ENCODE measurements at regions not wholly inside any gene's neighbourhood (a gene's known extent, or its start where the extent isn't known, plus 50 kb on each side); places are given as distances from the start of the nearest gene placed in this dataset.

- no peak for DNase-seq
- no peaks in the 10 kb centered on the region for H3K4me1 Mint-ChIP-seq (ENCODE audit: low read depth)
- no peaks in the 10 kb centered on the region for H3K36me3 Mint-ChIP-seq (ENCODE audit: low read depth)
- H3K27me3 Mint-ChIP-seq (ENCODE audit: low read depth) = no peaks in the 10 kb centered on the region
- CTCF ChIA-PET = interaction anchor here (0.5 kb wide), 1 partner anchor 827 kb away, joined by 3 read pairs; no protein-coding TSS in a partner anchor
- H3K9me3 Mint-ChIP-seq = peaks cover 9% of the 10 kb centered on the region
- H3K27ac Mint-ChIP-seq = no peak overlapping the region
- intact Hi-C loops (cut with micrococcal nuclease) = no loop called here
- no peak overlapping the region for H3K4me3 Mint-ChIP-seq
Observed at GRCh38 chr9:23160952-23161469, 665.0 kb downstream of the ELAVL2 start.

- no peak for DNase-seq
- no peaks in the 10 kb centered on the region for H3K36me3 Mint-ChIP-seq (ENCODE audit: low read depth)
- no peak overlapping the region for H3K27ac Mint-ChIP-seq
- intact Hi-C loops (cut with micrococcal nuclease) = no loop called here
- H3K4me1 Mint-ChIP-seq (ENCODE audit: low read depth) = no peaks in the 10 kb centered on the region
- no peaks in the 10 kb centered on the region for H3K27me3 Mint-ChIP-seq (ENCODE audit: low read depth)
- peaks cover 9% of the 10 kb centered on the region for H3K9me3 Mint-ChIP-seq
- CTCF ChIA-PET = no interaction called here
- H3K4me3 Mint-ChIP-seq = no peak overlapping the region
Observed at GRCh38 chr9:23162789-23163188, 663.3 kb downstream of the ELAVL2 start.

GRCh38 chr9:23171479-23171878 is 654.6 kb downstream of the ELAVL2 start:
- H3K27me3 Mint-ChIP-seq (ENCODE audit: low read depth) = no peaks in the 10 kb centered on the region
- no peak overlapping the region for H3K27ac Mint-ChIP-seq
- CTCF ChIA-PET = interaction anchor here (0.7 kb wide), 1 partner anchor 8 kb away, joined by 3 read pairs; no protein-coding TSS in a partner anchor
- no peak overlapping the region for H3K4me3 Mint-ChIP-seq
- DNase-seq = no peak
- intact Hi-C loops (cut with micrococcal nuclease) = no loop called here
- no peaks in the 10 kb centered on the region for H3K36me3 Mint-ChIP-seq (ENCODE audit: low read depth)
- H3K4me1 Mint-ChIP-seq (ENCODE audit: low read depth) = no peaks in the 10 kb centered on the region
- H3K9me3 Mint-ChIP-seq = peaks cover 4% of the 10 kb centered on the region

- CTCF ChIA-PET = no interaction called here
- Mint-ChIP-seq H3K4me1 (ENCODE audit: low read depth) (no peaks in the 10 kb centered on the region), H3K36me3 (ENCODE audit: low read depth) (no peaks in the 10 kb centered on the region), H3K27ac (no peak overlapping the region), H3K4me3 (no peak overlapping the region), H3K27me3 (ENCODE audit: low read depth) (no peaks in the 10 kb centered on the region), H3K9me3 (peaks cover 4% of the 10 kb centered on the region)
- DNase-seq = no peak
- intact Hi-C loops (cut with micrococcal nuclease) = no loop called here
Observed at GRCh38 chr9:23172206-23172605, 653.8 kb downstream of the ELAVL2 start.

- Mint-ChIP-seq H3K4me3 (no peak overlapping the region), H3K36me3 (ENCODE audit: low read depth) (no peaks in the 10 kb centered on the region), H3K27ac (no peak overlapping the region), H3K4me1 (ENCODE audit: low read depth) (no peaks in the 10 kb centered on the region), H3K27me3 (ENCODE audit: low read depth) (no peaks in the 10 kb centered on the region), H3K9me3 (peaks cover 4% of the 10 kb centered on the region)
- CTCF ChIA-PET = no interaction called here
- DNase-seq = no peak
- intact Hi-C loops (cut with micrococcal nuclease) = no loop called here
Observed at GRCh38 chr9:23172979-23173637, 652.9 kb downstream of the ELAVL2 start.

GRCh38 chr9:23194281-23194680 is 631.8 kb downstream of the ELAVL2 start:
- intact Hi-C loops (cut with micrococcal nuclease) = no loop called here

GRCh38 chr9:23215688-23216087 is 610.4 kb downstream of the ELAVL2 start:
- H3K9me3 Mint-ChIP-seq = no peaks in the 10 kb centered on the region
- CTCF ChIA-PET = no interaction called here
- intact Hi-C loops (cut with micrococcal nuclease) = no loop called here
- H3K36me3 Mint-ChIP-seq (ENCODE audit: low read depth) = no peaks in the 10 kb centered on the region
- no peaks in the 10 kb centered on the region for H3K4me1 Mint-ChIP-seq (ENCODE audit: low read depth)
- no peaks in the 10 kb centered on the region for H3K27me3 Mint-ChIP-seq (ENCODE audit: low read depth)
- no peak overlapping the region for H3K4me3 Mint-ChIP-seq
- H3K27ac Mint-ChIP-seq = no peak overlapping the region
- no peak for DNase-seq

More at GRCh38 chr9:23194281-23194680, 631.8 kb downstream of the ELAVL2 start:
- no peak for DNase-seq
- H3K4me3 Mint-ChIP-seq = no peak overlapping the region
- H3K4me1 Mint-ChIP-seq (ENCODE audit: low read depth) = no peaks in the 10 kb centered on the region
- H3K36me3 Mint-ChIP-seq (ENCODE audit: low read depth) = no peaks in the 10 kb centered on the region
- H3K27me3 Mint-ChIP-seq (ENCODE audit: low read depth) = no peaks in the 10 kb centered on the region
- H3K9me3 Mint-ChIP-seq = peaks cover 5% of the 10 kb centered on the region
- H3K27ac Mint-ChIP-seq = no peak overlapping the region
- CTCF ChIA-PET = no interaction called here

GRCh38 chr9:23219471-23219870 is 606.6 kb downstream of the ELAVL2 start:
- Mint-ChIP-seq H3K9me3 (peaks cover 9% of the 10 kb centered on the region), H3K27ac (no peak overlapping the region)

GRCh38 chr9:23220171-23220570 is 605.9 kb downstream of the ELAVL2 start:
- H3K4me3 Mint-ChIP-seq = no peak overlapping the region
- H3K4me1 Mint-ChIP-seq (ENCODE audit: low read depth) = no peaks in the 10 kb centered on the region
- intact Hi-C loops (cut with micrococcal nuclease) = no loop called here
- CTCF ChIA-PET = no interaction called here
- no peaks in the 10 kb centered on the region for H3K36me3 Mint-ChIP-seq (ENCODE audit: low read depth)
- H3K27me3 Mint-ChIP-seq (ENCODE audit: low read depth) = no peaks in the 10 kb centered on the region
- H3K27ac Mint-ChIP-seq = no peak overlapping the region
- H3K9me3 Mint-ChIP-seq = peaks cover 14% of the 10 kb centered on the region
- no peak for DNase-seq

More at GRCh38 chr9:23219471-23219870, 606.6 kb downstream of the ELAVL2 start:
- Mint-ChIP-seq H3K27me3 (ENCODE audit: low read depth) (no peaks in the 10 kb centered on the region), H3K4me1 (ENCODE audit: low read depth) (no peaks in the 10 kb centered on the region), H3K4me3 (no peak overlapping the region), H3K36me3 (ENCODE audit: low read depth) (no peaks in the 10 kb centered on the region)
- intact Hi-C loops (cut with micrococcal nuclease) = no loop called here
- DNase-seq = no peak
- CTCF ChIA-PET = no interaction called here

- H3K27ac Mint-ChIP-seq = no peak overlapping the region
- CTCF ChIA-PET = no interaction called here
- H3K27me3 Mint-ChIP-seq (ENCODE audit: low read depth) = no peaks in the 10 kb centered on the region
- no peaks in the 10 kb centered on the region for H3K36me3 Mint-ChIP-seq (ENCODE audit: low read depth)
- DNase-seq = no peak
- no peaks in the 10 kb centered on the region for H3K4me1 Mint-ChIP-seq (ENCODE audit: low read depth)
- H3K9me3 Mint-ChIP-seq = peaks cover 14% of the 10 kb centered on the region
- intact Hi-C loops (cut with micrococcal nuclease) = no loop called here
- H3K4me3 Mint-ChIP-seq = no peak overlapping the region
Observed at GRCh38 chr9:23220957-23221356, 605.1 kb downstream of the ELAVL2 start.

GRCh38 chr9:23229890-23230317 is 596.1 kb downstream of the ELAVL2 start:
- H3K36me3 Mint-ChIP-seq (ENCODE audit: low read depth) = no peaks in the 10 kb centered on the region
- no peak for DNase-seq
- no peak overlapping the region for H3K4me3 Mint-ChIP-seq
- no peaks in the 10 kb centered on the region for H3K4me1 Mint-ChIP-seq (ENCODE audit: low read depth)
- no peak overlapping the region for H3K27ac Mint-ChIP-seq
- peaks cover 6% of the 10 kb centered on the region for H3K9me3 Mint-ChIP-seq
- H3K27me3 Mint-ChIP-seq (ENCODE audit: low read depth) = no peaks in the 10 kb centered on the region
- CTCF ChIA-PET = no interaction called here
- intact Hi-C loops (cut with micrococcal nuclease) = no loop called here

GRCh38 chr9:23232831-23233230 is 593.2 kb downstream of the ELAVL2 start:
- Mint-ChIP-seq H3K27me3 (ENCODE audit: low read depth) (no peaks in the 10 kb centered on the region), H3K9me3 (peaks cover 7% of the 10 kb centered on the region), H3K4me1 (ENCODE audit: low read depth) (no peaks in the 10 kb centered on the region), H3K36me3 (ENCODE audit: low read depth) (no peaks in the 10 kb centered on the region), H3K4me3 (no peak overlapping the region), H3K27ac (no peak overlapping the region)
- DNase-seq = no peak
- CTCF ChIA-PET = no interaction called here
- intact Hi-C loops (cut with micrococcal nuclease) = no loop called here

GRCh38 chr9:23243523-23243922 is 582.5 kb downstream of the ELAVL2 start:
- H3K4me1 Mint-ChIP-seq (ENCODE audit: low read depth) = no peaks in the 10 kb centered on the region
- no peak overlapping the region for H3K27ac Mint-ChIP-seq
- H3K9me3 Mint-ChIP-seq = peaks cover 14% of the 10 kb centered on the region
- no peaks in the 10 kb centered on the region for H3K27me3 Mint-ChIP-seq (ENCODE audit: low read depth)
- intact Hi-C loops (cut with micrococcal nuclease) = no loop called here
- H3K36me3 Mint-ChIP-seq (ENCODE audit: low read depth) = no peaks in the 10 kb centered on the region
- CTCF ChIA-PET = no interaction called here
- no peak overlapping the region for H3K4me3 Mint-ChIP-seq
- DNase-seq = no peak

All from activated naive CD4-positive, alpha-beta T cell treated with anti-CD3 and anti-CD28 coated beads for 36 hours (primary cell).